IMR-90 (cell line): ENCODE measurements at regions not wholly inside any gene's neighbourhood (a gene's known extent, or its start where the extent isn't known, plus 50 kb on each side); places are given as distances from the start of the nearest gene placed in this dataset.

Experiments used
- ATAC-seq: fragments of 200-7000 bp; cut with Tn5 transposase; 2 replicates; pipeline ENCODE4 v1.9.1; 2020; ENCODE audit warnings: low read depth, mild to moderate bottlenecking, moderate library complexity
- BruUV-seq: library from RNA; stranded (reverse); fragments of 400-500 nt; replicated peaks from 2 replicates; lab custom pipeline; 2021; lab: Mats Ljungman, UMichigan
- CTCF ChIA-PET: fragments of 300-600 bp; formaldehyde crosslinking; extraction: SDS; loops from one replicate; lab custom pipeline; 2021; ENCODE audit warnings: antibody characterized with exemption; lab: Yijun Ruan, JAX
- POLR2A ChIA-PET: fragments of 300-600 bp; sonication (Branson Sonifier 250); formaldehyde crosslinking; loops from one replicate; lab custom pipeline; 2022; ENCODE audit warnings: antibody characterized with exemption; ENCODE audit not compliant: unreplicated experiment; lab: Charles Lee
- DNase-seq: peaks from one replicate; pipeline ENCODE4 v3.0.0; 2013
- H2AFZ ChIP-seq: replicated peaks from 2 replicates; pipeline ENCODE3; 2013; ENCODE audit warnings: low read length, mild to moderate bottlenecking; ENCODE audit not compliant: poor library complexity
- H2AK5ac ChIP-seq: 2 replicates; pipeline ENCODE4 v1.6.1; 2013; ENCODE audit warnings: low read depth, low read length, inconsistent platforms
- H2AK9ac ChIP-seq: replicated peaks from 2 replicates; pipeline ENCODE3; 2013; ENCODE audit warnings: mild to moderate bottlenecking, low read depth, low read length, moderate library complexity; ENCODE audit not compliant: poor library complexity
- H2BK120ac ChIP-seq: 2 replicates; pipeline ENCODE4 v1.6.1; 2013; ENCODE audit warnings: low read depth, low read length, inconsistent platforms
- H2BK15ac ChIP-seq: 3 replicates; pipeline ENCODE4 v1.6.1; 2013; ENCODE audit warnings: low read depth, low read length, inconsistent platforms
- H2BK20ac ChIP-seq: 2 replicates; pipeline ENCODE4 v1.6.1; 2013; ENCODE audit warnings: low read depth, mild to moderate bottlenecking, inconsistent platforms, low read length, moderate library complexity
- H2BK5ac ChIP-seq: 2 replicates; pipeline ENCODE4 v1.6.1; 2013; ENCODE audit warnings: mild to moderate bottlenecking, low read depth, low read length, inconsistent platforms; ENCODE audit not compliant: poor library complexity, severe bottlenecking
- H3K14ac ChIP-seq: replicated peaks from 2 replicates; pipeline ENCODE4 v1.6.1; 2013; ENCODE audit warnings: low read depth, low read length, inconsistent platforms
- H3K18ac ChIP-seq: 2 replicates; pipeline ENCODE4 v1.6.1; 2013; ENCODE audit warnings: low read depth, low read length, control low read depth
- H3K23ac ChIP-seq: 2 replicates; pipeline ENCODE4 v1.6.1; 2013; ENCODE audit warnings: low read depth, low read length, inconsistent platforms
- H3K27ac ChIP-seq: 2 replicates; pipeline ENCODE4 v1.5.1; 2013; ENCODE audit warnings: mild to moderate bottlenecking, control low read depth, low read length; ENCODE audit not compliant: insufficient read depth
- H3K27me3 ChIP-seq: 2 replicates; pipeline ENCODE4 v1.6.1; 2013; ENCODE audit warnings: low read length; ENCODE audit not compliant: control insufficient read depth, insufficient read depth
- H3K36me3 ChIP-seq: 2 replicates; pipeline ENCODE4 v1.6.1; 2013; ENCODE audit warnings: low read length, mixed read lengths; ENCODE audit not compliant: control insufficient read depth, insufficient read depth
- H3K4ac ChIP-seq: 2 replicates; pipeline ENCODE4 v1.6.1; 2013; ENCODE audit warnings: low read depth, low read length, inconsistent platforms
- H3K4me1 ChIP-seq: 2 replicates; pipeline ENCODE4 v1.6.1; 2013; ENCODE audit warnings: low read length, mixed read lengths; ENCODE audit not compliant: control insufficient read depth, insufficient read depth
- H3K4me2 ChIP-seq: 2 replicates; pipeline ENCODE4 v1.6.1; 2013; ENCODE audit warnings: low read depth, mild to moderate bottlenecking, control low read depth, low read length, moderate library complexity
- H3K4me3 ChIP-seq: 2 replicates; pipeline ENCODE4 v1.5.1; 2013; ENCODE audit warnings: low read depth, mild to moderate bottlenecking, control low read depth, low read length, moderate library complexity; ENCODE audit not compliant: insufficient read depth
- H3K56ac ChIP-seq: 2 replicates; pipeline ENCODE4 v1.6.1; 2013; ENCODE audit warnings: low read length, inconsistent platforms; ENCODE audit not compliant: insufficient read depth; ENCODE audit errors: extremely low read depth
- H3K79me1 ChIP-seq, 2 experiments: 2 replicates each; pipeline ENCODE4 v1.6.1; 2013; ENCODE audit warnings: low read length in 2 of 2, inconsistent platforms in 1 of 2, low read depth in 1 of 2
- H3K9ac ChIP-seq: 2 replicates; pipeline ENCODE4 v1.6.1; 2013; ENCODE audit warnings: low read depth, low read length, control low read depth
- H3K9me1 ChIP-seq: 2 replicates; pipeline ENCODE4 v1.6.1; 2013; ENCODE audit warnings: low read length, inconsistent platforms; ENCODE audit not compliant: insufficient read depth
- H3K9me3 ChIP-seq: 2 replicates; pipeline ENCODE4 v1.6.1; 2013; ENCODE audit warnings: low read length; ENCODE audit not compliant: control insufficient read depth, insufficient read depth
- H4K20me1 ChIP-seq: 2 replicates; pipeline ENCODE4 v1.6.1; 2013; ENCODE audit warnings: low read length, inconsistent platforms; ENCODE audit not compliant: insufficient read depth
- H4K5ac ChIP-seq: 2 replicates; pipeline ENCODE4 v1.6.1; 2013; ENCODE audit warnings: mild to moderate bottlenecking, low read depth, low read length, control low read depth
- H4K8ac ChIP-seq, 2 experiments: 2 replicates each; pipeline ENCODE4 v1.6.1; 2013; ENCODE audit warnings: low read depth in 2 of 2, low read length in 2 of 2, control low read depth in 1 of 2, inconsistent platforms in 1 of 2
- H4K91ac ChIP-seq: 2 replicates; pipeline ENCODE4 v1.6.1; 2013; ENCODE audit warnings: low read depth, low read length, inconsistent platforms; ENCODE audit not compliant: insufficient read depth
- CTCF ChIP-seq: conservative IDR thresholded peaks from 2 replicates; pipeline ENCODE4 v1.5.1; 2012; ENCODE audit warnings: mild to moderate bottlenecking, low read depth, low read length, improper control_type of control experiment
- MAZ ChIP-seq: IDR thresholded peaks from 2 replicates; pipeline ENCODE4 v1.6.1; 2012; ENCODE audit warnings: low read depth, mild to moderate bottlenecking, low read length, improper control_type of control experiment, moderate library complexity, borderline replicate concordance
- POLR2A ChIP-seq: IDR thresholded peaks from 2 replicates; pipeline ENCODE4 v1.6.1; 2012; ENCODE audit warnings: mild to moderate bottlenecking, low read depth, low read length
- whole genome bisulfite sequencing, 2 experiments: methylation state at CpG; one replicate each; pipeline versions ENCODE4 v1.1.5 to v1.1.7; 2013; ENCODE audit warnings: missing lambda C conversion rate in 2 of 2; ENCODE audit not compliant: insufficient read length in 1 of 2; ENCODE audit errors: extremely low coverage in 2 of 2; 5-methylcytosine and 5-hydroxymethylcytosine counted together
- dilution Hi-C: fragments of 300-500 bp; cut with HindIII; formaldehyde crosslinking; loops from one replicate; pipeline ENCODE4 v1.14.3; 2018; ENCODE audit warnings: low sequenced_read_pairs; ENCODE audit not compliant: unreplicated experiment
- in situ Hi-C: fragments of 300-500 bp; cut with MboI; formaldehyde crosslinking; loops from 3 replicates; pipeline ENCODE4 v1.14.3; 2019; ENCODE audit warnings: low sequenced_read_pairs, inconsistent platforms, mixed read lengths
- intact Hi-C: fragments of 100-400 bp; cut with micrococcal nuclease; formaldehyde crosslinking; loops from 2 replicates; pipeline ENCODE4 v1.10.0; 2022

- intact Hi-C loops (no loop called here), in situ Hi-C loops (no loop called here), dilution Hi-C loops (no loop called here)
- H3K56ac ChIP-seq = no peak overlapping the region
- H3K9ac ChIP-seq = no peak overlapping the region
- no peaks in the 10 kb centered on the region for H3K9me1 ChIP-seq
- BruUV-seq = no TSS peak
- no peaks in the 10 kb centered on the region for H4K20me1 ChIP-seq
- no peak overlapping the region for H3K4me2 ChIP-seq
- H3K4ac ChIP-seq = no peak overlapping the region
- no peak overlapping the region for H3K18ac ChIP-seq
- no CpG with 5 or more reads among the region's 1 CpG for WGBS, 2 experiments
- no peaks in the 10 kb centered on the region for H3K4me1 ChIP-seq
- no peak overlapping the region for H3K4me3 ChIP-seq
- H2AFZ ChIP-seq = no peak overlapping the region
- no peak overlapping the region for H4K5ac ChIP-seq
- H3K79me1 ChIP-seq = no peaks in the 10 kb centered on the region
- CTCF ChIA-PET = no interaction called here
- no peak overlapping the region for H4K8ac ChIP-seq
- no peak overlapping the region for H2BK15ac ChIP-seq
- POLR2A ChIA-PET = no interaction called here
- TF ChIP-seq POLR2A = no peak
- TF ChIP-seq MAZ = no peak
- no peak for TF ChIP-seq CTCF
- H2BK5ac ChIP-seq = no peak overlapping the region
- ATAC-seq (no peak), DNase-seq (no peak)
- no peaks in the 10 kb centered on the region for H3K9me3 ChIP-seq
- H2AK5ac ChIP-seq = no peak overlapping the region
- H3K14ac ChIP-seq = no peak overlapping the region
- no peaks in the 10 kb centered on the region for H3K27me3 ChIP-seq
- no peaks in the 10 kb centered on the region for H3K36me3 ChIP-seq
- no peak overlapping the region for H2BK120ac ChIP-seq
- no peak overlapping the region for H2BK20ac ChIP-seq
- no peak overlapping the region for H3K23ac ChIP-seq
- no peak overlapping the region for H3K27ac ChIP-seq
- H2AK9ac ChIP-seq = no peak overlapping the region
- no peak overlapping the region for H4K91ac ChIP-seq
Measured at GRCh38 chr13:36493046-36493445, 60.8 kb downstream of the CCNA1 start.
